CD14-positive monocyte (primary cell): ENCODE measurements at regions not wholly inside any gene's neighbourhood (a gene's known extent, or its start where the extent isn't known, plus 50 kb on each side); places are given as distances from the start of the nearest gene placed in this dataset.

Experiments used
- DNase-seq, 3 donors: peaks; one replicate each; pipeline ENCODE4 v3.0.0-alpha.2; 2011 to 2022
- H2AFZ ChIP-seq: 2 replicates; pipeline ENCODE4 v1.6.0; 2012; ENCODE audit warnings: mild to moderate bottlenecking, low read depth, low read length, inconsistent platforms; ENCODE audit not compliant: insufficient read depth, poor library complexity, severe bottlenecking
- H3K27ac ChIP-seq, 2 donors: 1 replicate in 1 of 2; 2 replicates in 1 of 2; pipeline ENCODE4 v1.5.1; 2012 to 2013; ENCODE audit warnings: low read length in 2 of 2, control low read depth in 1 of 2, inconsistent platforms in 1 of 2, low read depth in 1 of 2, mild to moderate bottlenecking in 1 of 2
- H3K27me3 ChIP-seq, 2 donors: one replicate each; pipeline versions ENCODE4 v1.6.0 to v1.6.1; 2011 to 2013; ENCODE audit warnings: low read length in 2 of 2; ENCODE audit not compliant: control insufficient read depth in 2 of 2, insufficient read depth in 2 of 2
- H3K36me3 ChIP-seq, 2 donors: replicated peaks in 1 of 2; 1 replicate in 1 of 2; 2 replicates in 1 of 2; pipeline versions ENCODE4 v1.5.1 to v1.6.1; 2012 to 2013; ENCODE audit warnings: low read length in 2 of 2, control low read depth in 1 of 2, inconsistent platforms in 1 of 2, mild to moderate bottlenecking in 1 of 2; ENCODE audit not compliant: insufficient read depth in 2 of 2, control insufficient read depth in 1 of 2
- H3K4me1 ChIP-seq, 2 donors: 1 replicate in 1 of 2; 2 replicates in 1 of 2; pipeline versions ENCODE4 v1.5.1 to v1.6.1; 2012 to 2013; ENCODE audit warnings: low read length in 2 of 2, control low read depth in 1 of 2, inconsistent platforms in 1 of 2, mild to moderate bottlenecking in 1 of 2, moderate library complexity in 1 of 2; ENCODE audit not compliant: insufficient read depth in 2 of 2, control insufficient read depth in 1 of 2
- H3K4me2 ChIP-seq: replicated peaks from 2 replicates; pipeline ENCODE3; 2012; ENCODE audit warnings: low read length, moderate library complexity, mild to moderate bottlenecking; ENCODE audit not compliant: poor library complexity, severe bottlenecking; ENCODE audit errors: extremely low read depth
- H3K4me3 ChIP-seq, 3 experiments: fragments of 200-600 bp in 1 of 3; sonication (generic) in 1 of 3; replicated peaks in 1 of 3; 1 replicate in 2 of 3; 2 replicates in 1 of 3; pipeline ENCODE4 v1.5.1; 2011 to 2013; ENCODE audit warnings: low read length in 3 of 3, mild to moderate bottlenecking in 3 of 3, control low read depth in 2 of 3, low read depth in 2 of 3, inconsistent platforms in 1 of 3, moderate library complexity in 1 of 3
- H3K79me2 ChIP-seq: 2 replicates; pipeline ENCODE4 v1.6.0; 2012; ENCODE audit warnings: mild to moderate bottlenecking, control low read depth, inconsistent platforms, low read length, moderate library complexity; ENCODE audit not compliant: insufficient read depth
- H3K9ac ChIP-seq: 2 replicates; pipeline ENCODE4 v1.6.0; 2017; ENCODE audit warnings: low read length, mild to moderate bottlenecking; ENCODE audit not compliant: insufficient read depth, poor library complexity, severe bottlenecking
- H3K9me3 ChIP-seq, 2 donors: replicated peaks in 1 of 2; 1 replicate in 1 of 2; 2 replicates in 1 of 2; pipeline versions ENCODE4 v1.5.1 to v1.6.1; 2012 to 2013; ENCODE audit warnings: low read length in 2 of 2, control low read depth in 1 of 2; ENCODE audit not compliant: control insufficient read depth in 1 of 2, insufficient read depth in 1 of 2
- H4K20me1 ChIP-seq: 2 replicates; pipeline ENCODE4 v1.6.0; 2012; ENCODE audit warnings: mild to moderate bottlenecking, low read length, control low read depth, moderate library complexity; ENCODE audit not compliant: insufficient read depth
- H3K27ac Mint-ChIP-seq, 7 donors: one replicate each; pipeline ENCODE4 v1.8.0; 2020; ENCODE audit warnings: mild to moderate bottlenecking in 7 of 7, mixed read lengths in 7 of 7, moderate library complexity in 6 of 7, inconsistent platforms in 2 of 7
- H3K27me3 Mint-ChIP-seq, 3 donors: one replicate each; pipeline ENCODE4 v1.8.0; 2021 to 2022; ENCODE audit warnings: low read depth in 3 of 3, mild to moderate bottlenecking in 3 of 3, mixed read lengths in 3 of 3, moderate library complexity in 3 of 3, inconsistent platforms in 1 of 3
- H3K36me3 Mint-ChIP-seq, 2 donors: one replicate each; pipeline ENCODE4 v1.8.0; 2020; ENCODE audit warnings: mixed read lengths in 2 of 2, inconsistent platforms in 1 of 2, mild to moderate bottlenecking in 1 of 2
- H3K4me1 Mint-ChIP-seq: one replicate; pipeline ENCODE4 v1.8.0; 2020; ENCODE audit warnings: mild to moderate bottlenecking, mixed read lengths
- H3K4me3 Mint-ChIP-seq, 2 donors: one replicate each; pipeline ENCODE4 v1.8.0; 2020; ENCODE audit warnings: mild to moderate bottlenecking in 2 of 2, mixed read lengths in 2 of 2, moderate library complexity in 1 of 2
- H3K9me3 Mint-ChIP-seq, 7 donors: one replicate each; pipeline ENCODE4 v1.8.0; 2020 to 2022; ENCODE audit warnings: mixed read lengths in 7 of 7, mild to moderate bottlenecking in 6 of 7, moderate library complexity in 6 of 7, inconsistent platforms in 2 of 7
- CTCF ChIP-seq: fragments of 200-600 bp; IDR thresholded peaks from one replicate; pipeline ENCODE4 v1.8.0; 2022; ENCODE audit warnings: antibody characterized with exemption, mild to moderate bottlenecking
- WGBS: methylation state at CpG from one replicate; pipeline ENCODE4 v1.1.5; 2013; ENCODE audit warnings: missing lambda C conversion rate; ENCODE audit not compliant: insufficient coverage; 5-methylcytosine and 5-hydroxymethylcytosine counted together
- intact Hi-C, 2 donors: fragments of 100-400 bp; cut with micrococcal nuclease; formaldehyde crosslinking; loops; one replicate each; pipeline versions ENCODE4 v1.15.0 to v1.15.1; 2023

- H3K36me3 Mint-ChIP-seq: no peaks in the 10 kb centered on the region
- Histone ChIP-seq H2AFZ (no peak overlapping the region), H3K27ac (no peak overlapping the region), H3K36me3 (no peaks in the 10 kb centered on the region), H3K27me3 (no peaks in the 10 kb centered on the region), H3K4me3 (no peak overlapping the region), H3K4me2 (no peak overlapping the region), H3K79me2 (no peaks in the 10 kb centered on the region), H4K20me1 (no peaks in the 10 kb centered on the region), H3K4me1 (no peaks in the 10 kb centered on the region), H3K9me3 (no peaks in the 10 kb centered on the region), H3K9ac (no peak overlapping the region)
- H3K9me3 Mint-ChIP-seq: peaks cover 0 to 9% (median 4%) of the 10 kb centered on the region in 7 donors
- no peak overlapping the region for H3K27ac Mint-ChIP-seq
- WGBS: 100% methylated on average over 1 of the region's 2 CpGs
- peaks cover 2% of the 10 kb centered on the region for H3K4me1 Mint-ChIP-seq
- H3K27me3 Mint-ChIP-seq: no peaks in the 10 kb centered on the region
- no peak for DNase-seq
- H3K4me3 Mint-ChIP-seq: no peak overlapping the region
- intact Hi-C loops: no loop called here
- TF ChIP-seq CTCF: no peak
These were observed 1009.6 kb downstream of the FLRT2 start for GRCh38 chr14:86539361-86540070.

GRCh38 chr14:86533834-86534233 is 1003.9 kb downstream of the FLRT2 start:
- Histone ChIP-seq H3K4me2 (no peak overlapping the region), H3K36me3 (no peaks in the 10 kb centered on the region), H3K27ac (no peak overlapping the region), H3K27me3 (no peaks in the 10 kb centered on the region), H3K4me1 (no peaks in the 10 kb centered on the region), H3K9me3 (no peaks in the 10 kb centered on the region), H3K9ac (no peak overlapping the region), H3K79me2 (no peaks in the 10 kb centered on the region), H4K20me1 (no peaks in the 10 kb centered on the region), H2AFZ (no peak overlapping the region), H3K4me3 (no peak overlapping the region)
- Mint-ChIP-seq H3K4me1 (no peaks in the 10 kb centered on the region), H3K9me3 (peaks cover 0 to 11% (median 5%) of the 10 kb centered on the region in 7 donors), H3K27me3 (no peaks in the 10 kb centered on the region), H3K36me3 (no peaks in the 10 kb centered on the region), H3K27ac (no peak overlapping the region), H3K4me3 (no peak overlapping the region)
- WGBS: no CpG with 5 or more reads among the region's 4 CpGs
- intact Hi-C loops: no loop called here
- DNase-seq: no peak
- no peak for TF ChIP-seq CTCF
